ENCODE measurements at regions not wholly inside any gene's neighbourhood (a gene's known extent, or its start where the extent isn't known, plus 50 kb on each side); places are given as distances from the start of the nearest gene placed in this dataset.

DNA sequence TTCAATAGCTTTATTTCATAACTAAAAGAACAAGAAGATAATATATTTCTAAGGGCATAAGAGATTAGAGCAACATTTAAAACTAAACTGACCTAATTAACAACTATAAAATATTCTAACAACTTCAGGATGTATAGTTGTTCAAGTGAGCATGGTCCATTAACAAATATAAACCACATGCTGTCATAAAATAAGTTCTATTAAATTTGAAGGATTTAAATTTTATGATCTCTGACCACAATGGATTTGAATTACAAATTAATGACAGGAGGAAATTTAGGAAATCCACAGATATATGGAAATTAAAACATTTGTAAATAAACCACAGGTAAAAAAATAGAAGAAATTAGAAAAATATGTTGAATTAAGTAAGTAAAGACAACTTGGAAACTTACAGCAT lies 196.5 kb upstream of the PCDH20 start:
- Histone ChIP-seq H3K18ac (ENCODE audit: low read depth, low read length) (no peak overlapping the region), H2BK15ac (ENCODE audit: low read depth, low read length) (no peak overlapping the region), H4K5ac (ENCODE audit: low read depth, low read length) (no peak overlapping the region), H2BK5ac (ENCODE audit: low read depth, low read length, poor library complexity, severe bottlenecking) (no peak overlapping the region), H2AK5ac (ENCODE audit: low read depth, low read length) (no peak overlapping the region), H4K8ac (ENCODE audit: low read depth in 2 of 2, low read length in 2 of 2) (no peak overlapping the region), H2BK20ac (ENCODE audit: low read depth, low read length) (no peak overlapping the region), H2BK120ac (ENCODE audit: low read depth, low read length) (no peak overlapping the region), H3K4me2 (ENCODE audit: low read depth, low read length) (no peak overlapping the region), H3K4me3 (ENCODE audit: insufficient read depth, low read depth, low read length) (no peak overlapping the region), H3K36me3 (ENCODE audit: control insufficient read depth, insufficient read depth, low read length) (no peaks in the 10 kb centered on the region), H2AFZ (replicated peaks; ENCODE audit: low read length, poor library complexity) (no peak overlapping the region), H3K27ac (ENCODE audit: insufficient read depth, low read length) (no peak overlapping the region), H3K14ac (replicated peaks; ENCODE audit: low read depth, low read length) (no peak overlapping the region), H3K23ac (ENCODE audit: low read depth, low read length) (no peak overlapping the region), H3K56ac (ENCODE audit: extremely low read depth, insufficient read depth, low read length) (no peak overlapping the region), H3K27me3 (ENCODE audit: control insufficient read depth, insufficient read depth, low read length) (no peaks in the 10 kb centered on the region), H4K91ac (ENCODE audit: insufficient read depth, low read depth, low read length) (no peak overlapping the region), H3K9me3 (ENCODE audit: control insufficient read depth, insufficient read depth, low read length) (peaks cover 8% of the 10 kb centered on the region), H3K79me1 (ENCODE audit: low read depth in 1 of 2, low read length in 2 of 2) (no peaks in the 10 kb centered on the region), H3K9me1 (ENCODE audit: insufficient read depth, low read length) (no peaks in the 10 kb centered on the region), H3K4me1 (ENCODE audit: control insufficient read depth, insufficient read depth, low read length) (no peaks in the 10 kb centered on the region), H4K20me1 (ENCODE audit: insufficient read depth, low read length) (no peaks in the 10 kb centered on the region), H2AK9ac (replicated peaks; ENCODE audit: low read depth, low read length, poor library complexity) (no peak overlapping the region), H3K4ac (ENCODE audit: low read depth, low read length) (no peak overlapping the region), H3K9ac (ENCODE audit: low read depth, low read length) (no peak overlapping the region)
- dilution Hi-C loops (cut with HindIII; ENCODE audit: low sequenced_read_pairs, unreplicated experiment) = no loop called here
- in situ Hi-C loops (cut with MboI; ENCODE audit: low sequenced_read_pairs) = no loop called here
- DNase-seq = no peak
- ChIA-PET POLR2A (ENCODE audit: unreplicated experiment) (no interaction called here), CTCF (no interaction called here)
- ATAC-seq (ENCODE audit: low read depth) = no peak
- intact Hi-C loops (cut with micrococcal nuclease) = no loop called here
- no TSS peak for BruUV-seq (replicated peaks)
- TF ChIP-seq, protein P1, sequence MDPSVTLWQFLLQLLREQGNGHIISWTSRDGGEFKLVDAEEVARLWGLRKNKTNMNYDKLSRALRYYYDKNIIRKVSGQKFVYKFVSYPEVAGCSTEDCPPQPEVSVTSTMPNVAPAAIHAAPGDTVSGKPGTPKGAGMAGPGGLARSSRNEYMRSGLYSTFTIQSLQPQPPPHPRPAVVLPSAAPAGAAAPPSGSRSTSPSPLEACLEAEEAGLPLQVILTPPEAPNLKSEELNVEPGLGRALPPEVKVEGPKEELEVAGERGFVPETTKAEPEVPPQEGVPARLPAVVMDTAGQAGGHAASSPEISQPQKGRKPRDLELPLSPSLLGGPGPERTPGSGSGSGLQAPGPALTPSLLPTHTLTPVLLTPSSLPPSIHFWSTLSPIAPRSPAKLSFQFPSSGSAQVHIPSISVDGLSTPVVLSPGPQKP (IDR thresholded peaks at IDR 0.05; ENCODE audit: borderline replicate concordance, low read depth, low read length) = no peak
- TF ChIP-seq SMC3 (IDR thresholded peaks at IDR 0.05; ENCODE audit: low read depth, low read length) (no peak), BHLHE40 (IDR thresholded peaks at IDR 0.05; ENCODE audit: low read depth, low read length) (no peak), RCOR1 (IDR thresholded peaks at IDR 0.05; ENCODE audit: insufficient replicate concordance, low read length) (no peak), RAD21 (IDR thresholded peaks at IDR 0.05; ENCODE audit: low read length) (no peak), MAFK (IDR thresholded peaks at IDR 0.05; ENCODE audit: low read depth, low read length) (no peak), CEBPB (IDR thresholded peaks at IDR 0.05; ENCODE audit: low read depth, low read length) (no peak), POLR2A (IDR thresholded peaks at IDR 0.05; ENCODE audit: low read depth, low read length) (no peak), NFE2L2 (IDR thresholded peaks at IDR 0.05; ENCODE audit: low read depth, low read length) (no peak), CHD1 (IDR thresholded peaks at IDR 0.05; ENCODE audit: low read depth, low read length) (no peak), FOS (IDR thresholded peaks at IDR 0.05; ENCODE audit: low read depth, low read length) (no peak), MAZ (IDR thresholded peaks at IDR 0.05; ENCODE audit: borderline replicate concordance, low read depth, low read length) (no peak), MXI1 (IDR thresholded peaks at IDR 0.05; ENCODE audit: borderline replicate concordance, low read depth, low read length) (no peak), RFX5 (IDR thresholded peaks at IDR 0.05; ENCODE audit: low read depth, low read length) (no peak)
- TF ChIP-seq, protein P2, sequence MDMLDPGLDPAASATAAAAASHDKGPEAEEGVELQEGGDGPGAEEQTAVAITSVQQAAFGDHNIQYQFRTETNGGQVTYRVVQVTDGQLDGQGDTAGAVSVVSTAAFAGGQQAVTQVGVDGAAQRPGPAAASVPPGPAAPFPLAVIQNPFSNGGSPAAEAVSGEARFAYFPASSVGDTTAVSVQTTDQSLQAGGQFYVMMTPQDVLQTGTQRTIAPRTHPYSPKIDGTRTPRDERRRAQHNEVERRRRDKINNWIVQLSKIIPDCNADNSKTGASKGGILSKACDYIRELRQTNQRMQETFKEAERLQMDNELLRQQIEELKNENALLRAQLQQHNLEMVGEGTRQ (IDR thresholded peaks at IDR 0.05; ENCODE audit: low read depth, low read length) = no peak
- TF ChIP-seq, protein P3, sequence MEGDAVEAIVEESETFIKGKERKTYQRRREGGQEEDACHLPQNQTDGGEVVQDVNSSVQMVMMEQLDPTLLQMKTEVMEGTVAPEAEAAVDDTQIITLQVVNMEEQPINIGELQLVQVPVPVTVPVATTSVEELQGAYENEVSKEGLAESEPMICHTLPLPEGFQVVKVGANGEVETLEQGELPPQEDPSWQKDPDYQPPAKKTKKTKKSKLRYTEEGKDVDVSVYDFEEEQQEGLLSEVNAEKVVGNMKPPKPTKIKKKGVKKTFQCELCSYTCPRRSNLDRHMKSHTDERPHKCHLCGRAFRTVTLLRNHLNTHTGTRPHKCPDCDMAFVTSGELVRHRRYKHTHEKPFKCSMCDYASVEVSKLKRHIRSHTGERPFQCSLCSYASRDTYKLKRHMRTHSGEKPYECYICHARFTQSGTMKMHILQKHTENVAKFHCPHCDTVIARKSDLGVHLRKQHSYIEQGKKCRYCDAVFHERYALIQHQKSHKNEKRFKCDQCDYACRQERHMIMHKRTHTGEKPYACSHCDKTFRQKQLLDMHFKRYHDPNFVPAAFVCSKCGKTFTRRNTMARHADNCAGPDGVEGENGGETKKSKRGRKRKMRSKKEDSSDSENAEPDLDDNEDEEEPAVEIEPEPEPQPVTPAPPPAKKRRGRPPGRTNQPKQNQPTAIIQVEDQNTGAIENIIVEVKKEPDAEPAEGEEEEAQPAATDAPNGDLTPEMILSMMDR (conservative IDR thresholded peaks at IDR 0.05; ENCODE audit: low read depth, low read length) = no peak
